Caco-2 (cell line): ENCODE measurements at regions not wholly inside any gene's neighbourhood (a gene's known extent, or its start where the extent isn't known, plus 50 kb on each side); places are given as distances from the start of the nearest gene placed in this dataset.

ENCODE experiments used
- BruUV-seq: library from RNA; stranded (reverse); fragments of 400-500 nt; replicated peaks from 2 replicates; lab custom pipeline; 2021; lab: Mats Ljungman, UMichigan
- CTCF ChIA-PET: fragments of 300-600 bp; sonication (Branson Sonifier 250); formaldehyde crosslinking; loops from one replicate; lab custom pipeline; 2022; ENCODE audit warnings: antibody characterized with exemption; lab: Charles Lee
- POLR2A ChIA-PET: fragments of 300-600 bp; sonication (Branson Sonifier 250); formaldehyde crosslinking; loops from one replicate; lab custom pipeline; 2022; ENCODE audit warnings: antibody characterized with exemption; lab: Charles Lee
- DNase-seq, 2 experiments: peaks; one replicate each; pipeline versions ENCODE4 v3.0.0 to v3.0.0-alpha.2; 2020 to 2022
- H3K27me3 ChIP-seq: replicated peaks from 2 replicates; pipeline ENCODE4 v1.6.0; 2011; ENCODE audit warnings: low read length; ENCODE audit not compliant: control insufficient read depth, insufficient read depth
- H3K36me3 ChIP-seq: 2 replicates; pipeline ENCODE4 v1.5.1; 2011; ENCODE audit warnings: low read length; ENCODE audit not compliant: control insufficient read depth, insufficient read depth
- H3K4me1 ChIP-seq: fragments of 250-450 bp; sonication (Bioruptor Pico); 2 replicates; pipeline ENCODE4 v1.5.1; 2020; ENCODE audit warnings: mild to moderate bottlenecking
- H3K4me3 ChIP-seq: 2 replicates; pipeline ENCODE4 v1.5.1; 2011; ENCODE audit warnings: low read depth, mild to moderate bottlenecking, control low read depth, low read length
- H3K9me3 ChIP-seq: fragments of 250-450 bp; sonication (Bioruptor Pico); 2 replicates; pipeline ENCODE4 v1.5.1; 2020; ENCODE audit warnings: mild to moderate bottlenecking, moderate library complexity
- H3K27ac Mint-ChIP-seq: one replicate; pipeline ENCODE4 v1.8.0; 2022; ENCODE audit warnings: mixed read lengths; ENCODE audit not compliant: unreplicated experiment
- H3K27me3 Mint-ChIP-seq: one replicate; pipeline ENCODE4 v1.8.0; 2022; ENCODE audit warnings: mixed read lengths; ENCODE audit not compliant: insufficient read depth, unreplicated experiment
- H3K36me3 Mint-ChIP-seq: one replicate; pipeline ENCODE4 v1.8.0; 2022; ENCODE audit warnings: mild to moderate bottlenecking, mixed read lengths; ENCODE audit not compliant: insufficient read depth, unreplicated experiment
- H3K4me1 Mint-ChIP-seq: one replicate; pipeline ENCODE4 v1.8.0; 2022; ENCODE audit warnings: low read depth, mixed read lengths; ENCODE audit not compliant: unreplicated experiment
- H3K4me3 Mint-ChIP-seq: one replicate; pipeline ENCODE4 v1.8.0; 2022; ENCODE audit warnings: mild to moderate bottlenecking, moderate library complexity, mixed read lengths; ENCODE audit not compliant: unreplicated experiment
- H3K9me3 Mint-ChIP-seq: one replicate; pipeline ENCODE4 v1.8.0; 2022; ENCODE audit warnings: mixed read lengths; ENCODE audit not compliant: unreplicated experiment
- CTCF ChIP-seq, 2 experiments: fragments of 200-600 bp in 1 of 2; IDR thresholded peaks; 1 replicate in 1 of 2; 2 replicates in 1 of 2; pipeline versions ENCODE4 v1.5.1 to v1.8.0; 2011 to 2022; ENCODE audit warnings: antibody characterized with exemption in 1 of 2, control low read depth in 1 of 2, inconsistent platforms in 1 of 2, low read depth in 1 of 2, low read length in 1 of 2, mild to moderate bottlenecking in 1 of 2, moderate library complexity in 1 of 2; ENCODE audit not compliant: insufficient read depth in 1 of 2, severe bottlenecking in 1 of 2, unreplicated experiment in 1 of 2
- intact Hi-C: fragments of 100-400 bp; cut with micrococcal nuclease; formaldehyde crosslinking; loops from one replicate; pipeline ENCODE4 v1.10.0; 2022; ENCODE audit not compliant: unreplicated experiment

GRCh38 chr17:77011173-77012011 lies 129.4 kb upstream of the SEC14L1 start:
- Mint-ChIP-seq H3K27me3 (no peaks in the 10 kb centered on the region), H3K4me1 (no peaks in the 10 kb centered on the region), H3K9me3 (peaks cover 22% of the 10 kb centered on the region), H3K27ac (no peak overlapping the region), H3K4me3 (no peak overlapping the region), H3K36me3 (no peaks in the 10 kb centered on the region)
- CTCF ChIA-PET: interaction anchor here (0.9 kb wide), 1 partner anchor 45 kb away, joined by 3 read pairs; no protein-coding TSS in a partner anchor
- no TSS peak for BruUV-seq
- Histone ChIP-seq H3K9me3 (peaks cover 20% of the 10 kb centered on the region), H3K36me3 (no peaks in the 10 kb centered on the region), H3K27me3 (no peaks in the 10 kb centered on the region), H3K4me1 (no peaks in the 10 kb centered on the region), H3K4me3 (no peak overlapping the region)
- intact Hi-C loops: loop anchor here (5.0 kb wide), 1 partner anchor 46 kb away; no protein-coding TSS in a partner anchor
- peak; percentile 53 to 54 for TF ChIP-seq CTCF (IDR thresholded peaks at IDR 0.05; ENCODE audit: insufficient read depth in 1 of 2, low read depth in 1 of 2, low read length in 1 of 2, severe bottlenecking in 1 of 2, unreplicated experiment in 1 of 2)
- POLR2A ChIA-PET: interaction anchor here (0.6 kb wide), 1 partner anchor 38 kb away, joined by 3 read pairs; no protein-coding TSS in a partner anchor
- DNase-seq: peak in 1 of 2 experiments; percentile 51

GRCh38 chr17:77018504-77018903 lies 122.3 kb upstream of the SEC14L1 start:
- Histone ChIP-seq H3K4me3 (no peak overlapping the region), H3K9me3 (peaks cover 7% of the 10 kb centered on the region; the same call in 1 of the 2 replicates), H3K36me3 (no peaks in the 10 kb centered on the region), H3K4me1 (no peaks in the 10 kb centered on the region), H3K27me3 (no peaks in the 10 kb centered on the region)
- Mint-ChIP-seq H3K4me1 (no peaks in the 10 kb centered on the region), H3K36me3 (no peaks in the 10 kb centered on the region), H3K27ac (no peak overlapping the region), H3K9me3 (peaks cover 6% of the 10 kb centered on the region), H3K27me3 (no peaks in the 10 kb centered on the region), H3K4me3 (no peak overlapping the region)
- DNase-seq: no peak
- intact Hi-C loops: no loop called here
- no TSS peak for BruUV-seq
- ChIA-PET POLR2A (no interaction called here), CTCF (no interaction called here)
- TF ChIP-seq CTCF (IDR thresholded peaks at IDR 0.05; ENCODE audit: insufficient read depth in 1 of 2, low read depth in 1 of 2, low read length in 1 of 2, severe bottlenecking in 1 of 2, unreplicated experiment in 1 of 2): no peak

- no peak overlapping the region for H3K4me3 Mint-ChIP-seq
- Histone ChIP-seq H3K4me1 (no peaks in the 10 kb centered on the region), H3K36me3 (no peaks in the 10 kb centered on the region), H3K4me3 (no peak overlapping the region), H3K27me3 (no peaks in the 10 kb centered on the region), H3K9me3 (peaks cover 7% of the 10 kb centered on the region; the same call in 1 of the 2 replicates)
- ChIA-PET CTCF (interaction anchor here (0.6 kb wide), 1 partner anchor 1398 kb away, joined by 3 read pairs; no protein-coding TSS in a partner anchor), POLR2A (interaction anchor here (1.1 kb wide), 1 partner anchor 9 kb away, joined by 3 read pairs; no protein-coding TSS in a partner anchor)
- H3K4me1 Mint-ChIP-seq: no peaks in the 10 kb centered on the region
- H3K27ac Mint-ChIP-seq: no peak overlapping the region
- no peaks in the 10 kb centered on the region for H3K36me3 Mint-ChIP-seq
- no peak for TF ChIP-seq CTCF (IDR thresholded peaks at IDR 0.05; ENCODE audit: insufficient read depth in 1 of 2, low read depth in 1 of 2, low read length in 1 of 2, severe bottlenecking in 1 of 2, unreplicated experiment in 1 of 2)
- no peak for DNase-seq
- no TSS peak for BruUV-seq
- H3K9me3 Mint-ChIP-seq: peaks cover 6% of the 10 kb centered on the region
- intact Hi-C loops: no loop called here
- H3K27me3 Mint-ChIP-seq: no peaks in the 10 kb centered on the region
These were observed 120.8 kb upstream of the SEC14L1 start for GRCh38 chr17:77019893-77020379.
